ENCODE measurements at regions not wholly inside any gene's neighbourhood (a gene's known extent, or its start where the extent isn't known, plus 50 kb on each side); places are given as distances from the start of the nearest gene placed in this dataset.

DNA sequence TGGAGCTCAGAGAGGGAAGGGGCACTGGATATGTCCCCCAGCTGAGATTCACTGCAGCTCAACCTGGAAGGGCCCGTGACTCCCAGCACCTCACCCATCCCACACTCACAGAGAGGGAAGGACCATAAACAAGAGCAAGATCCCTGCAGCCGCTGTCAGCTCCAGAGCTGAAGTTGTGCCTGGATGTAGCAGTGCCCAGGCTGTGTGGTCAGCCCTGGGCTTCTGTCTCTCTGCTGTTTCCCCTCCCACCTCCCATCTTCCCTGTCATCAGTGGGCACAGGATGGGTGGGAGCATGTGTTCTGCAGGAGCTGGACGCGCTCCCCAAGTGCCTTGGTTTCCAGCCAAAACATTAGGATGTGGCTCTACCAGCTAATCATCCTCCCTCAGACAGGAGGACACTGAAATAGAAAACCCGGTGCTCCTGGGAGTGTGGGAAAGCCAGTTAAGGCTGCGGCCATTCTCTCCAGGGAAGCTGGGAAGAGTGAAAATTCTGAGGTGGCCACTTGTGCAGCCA, 282.7 kb downstream of the NPHP4 start:
- H3K4me1 Mint-ChIP-seq (ENCODE audit: low read depth), result no peaks in the 10 kb centered on the region
- POLR2A ChIA-PET, result no interaction called here
- no peak for DNase-seq
- no peaks in the 10 kb centered on the region for H3K9me3 Mint-ChIP-seq
- CTCF ChIA-PET, result interaction anchor here (0.9 kb wide), 1 partner anchor 199 kb away, joined by 3 read pairs; no protein-coding TSS in a partner anchor
- H3K4me3 Mint-ChIP-seq, result no peak overlapping the region
- no peaks in the 10 kb centered on the region for H3K36me3 Mint-ChIP-seq
- no peak overlapping the region for H3K27ac Mint-ChIP-seq
- H3K27me3 Mint-ChIP-seq, result peaks cover 1% of the 10 kb centered on the region
- intact Hi-C loops (cut with micrococcal nuclease), result no loop called here

DNA sequence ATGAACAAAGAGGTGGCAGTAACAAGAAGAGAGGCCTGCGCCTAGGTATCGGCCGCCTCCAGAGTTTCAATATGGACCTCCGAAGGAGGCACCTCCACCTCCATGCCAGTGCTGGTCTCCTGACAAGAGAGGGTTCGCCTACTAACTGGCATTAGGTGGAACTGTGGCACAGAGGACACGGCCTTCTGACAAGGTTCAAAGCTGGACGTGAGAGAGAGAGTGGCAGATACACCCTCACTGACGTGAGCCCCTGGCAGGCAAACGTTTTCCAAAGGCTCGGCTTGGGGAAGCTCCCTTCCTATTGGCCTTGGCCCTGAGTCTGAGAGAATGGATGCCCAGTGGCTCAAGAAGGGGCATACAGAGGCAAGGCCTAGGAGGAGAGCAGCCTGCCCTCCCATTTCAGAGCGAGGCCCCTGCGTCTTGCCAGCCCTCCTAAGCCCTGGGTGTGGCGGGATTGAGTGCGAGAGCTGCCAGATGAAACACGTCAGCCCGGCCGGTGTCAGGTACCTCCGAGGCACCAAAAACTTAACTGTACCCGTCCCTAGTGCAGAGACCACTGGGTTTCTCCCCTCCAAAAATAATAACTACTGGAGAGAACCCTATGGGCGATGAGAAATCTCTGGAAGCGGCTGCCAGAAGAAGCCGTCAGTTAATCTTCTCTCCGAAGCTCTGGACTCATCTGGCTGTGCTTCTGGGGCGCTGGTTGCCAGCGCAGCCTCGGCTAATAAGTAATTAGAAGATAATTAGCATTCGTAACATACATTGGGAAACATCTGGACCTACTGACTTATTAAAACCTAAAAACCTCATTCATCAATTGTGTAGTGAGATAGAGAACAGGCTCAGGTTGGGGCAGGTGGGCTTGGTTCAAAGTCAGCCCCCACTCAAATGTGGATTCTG, 283.6 kb downstream of the NPHP4 start:
- Mint-ChIP-seq H3K4me3 (no peak overlapping the region), H3K4me1 (ENCODE audit: low read depth) (no peaks in the 10 kb centered on the region), H3K36me3 (no peaks in the 10 kb centered on the region), H3K27me3 (peaks cover 1% of the 10 kb centered on the region), H3K9me3 (no peaks in the 10 kb centered on the region), H3K27ac (no peak overlapping the region)
- intact Hi-C loops (cut with micrococcal nuclease), result no loop called here
- CTCF ChIA-PET, result interaction anchor here (0.9 kb wide), 1 partner anchor 198 kb away, joined by 3 read pairs; no protein-coding TSS in a partner anchor
- no peak for DNase-seq
- POLR2A ChIA-PET, result no interaction called here

DNA sequence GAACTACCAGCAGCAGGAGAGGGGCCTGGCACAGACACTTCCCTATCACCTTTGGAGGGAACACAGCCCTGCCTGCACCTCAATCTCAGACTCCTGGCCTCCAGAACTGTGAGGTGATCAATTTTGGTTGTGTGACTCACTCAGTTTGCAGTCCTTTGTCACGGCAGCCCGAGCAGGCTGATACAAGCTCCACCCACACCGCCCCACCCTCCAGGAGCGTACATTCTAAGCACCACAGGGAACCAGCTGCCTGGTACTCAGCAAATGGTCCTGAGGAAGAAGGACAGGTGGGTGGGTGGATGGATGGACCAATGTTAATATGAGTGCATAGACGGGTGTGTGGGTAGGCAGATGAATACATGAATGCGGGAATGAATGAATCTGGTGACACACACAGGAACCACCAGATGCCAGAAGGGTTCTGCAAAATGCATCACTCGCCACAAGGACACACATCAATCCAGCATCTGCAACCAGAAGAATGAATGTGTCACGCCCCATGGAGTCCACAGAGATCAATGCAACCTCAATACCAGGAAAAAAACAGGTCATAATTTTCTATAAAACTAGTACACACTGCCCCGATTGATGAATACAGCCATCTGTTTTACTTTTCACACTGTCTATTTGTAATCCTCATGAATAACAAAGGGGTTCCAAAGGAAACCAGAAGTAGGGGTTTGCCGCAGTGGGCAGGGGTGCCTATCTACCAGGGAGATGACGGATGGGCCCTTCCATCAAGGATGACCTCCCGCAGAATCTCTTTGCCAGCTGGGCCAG, 284.5 kb downstream of the NPHP4 start:
- CTCF ChIA-PET, result no interaction called here
- Mint-ChIP-seq H3K27me3 (peaks cover 1% of the 10 kb centered on the region), H3K27ac (no peak overlapping the region), H3K4me1 (ENCODE audit: low read depth) (no peaks in the 10 kb centered on the region), H3K4me3 (no peak overlapping the region), H3K36me3 (no peaks in the 10 kb centered on the region), H3K9me3 (no peaks in the 10 kb centered on the region)
- POLR2A ChIA-PET, result no interaction called here
- DNase-seq, result no peak
- intact Hi-C loops (cut with micrococcal nuclease), result no loop called here

DNA sequence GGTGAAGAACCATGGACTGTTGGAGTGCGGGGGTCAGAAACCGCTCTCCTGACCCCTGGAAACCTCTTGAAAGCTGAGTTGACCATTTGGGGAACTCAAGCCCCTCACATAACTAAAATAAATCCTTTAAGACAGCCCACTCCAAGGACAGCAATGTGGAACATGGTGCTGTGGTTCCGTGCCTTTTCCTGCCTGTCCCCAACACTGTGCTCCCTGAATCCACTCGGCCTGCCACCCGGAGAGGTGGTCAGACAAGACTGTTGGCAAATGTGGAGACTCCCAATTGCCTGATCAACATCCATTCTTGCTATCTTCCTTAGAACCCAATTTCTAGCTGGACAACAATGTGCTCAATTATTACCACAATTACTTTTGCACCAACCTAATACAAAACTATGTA, 286.0 kb downstream of the NPHP4 start:
- Mint-ChIP-seq H3K27ac (no peak overlapping the region), H3K9me3 (no peaks in the 10 kb centered on the region), H3K36me3 (no peaks in the 10 kb centered on the region), H3K4me3 (no peak overlapping the region), H3K27me3 (peaks cover 1% of the 10 kb centered on the region), H3K4me1 (ENCODE audit: low read depth) (no peaks in the 10 kb centered on the region)
- ChIA-PET POLR2A (no interaction called here), CTCF (interaction anchor here (0.8 kb wide), 1 partner anchor 194 kb away, joined by 3 read pairs; no protein-coding TSS in a partner anchor)
- intact Hi-C loops (cut with micrococcal nuclease), result no loop called here
- DNase-seq, result no peak

DNA sequence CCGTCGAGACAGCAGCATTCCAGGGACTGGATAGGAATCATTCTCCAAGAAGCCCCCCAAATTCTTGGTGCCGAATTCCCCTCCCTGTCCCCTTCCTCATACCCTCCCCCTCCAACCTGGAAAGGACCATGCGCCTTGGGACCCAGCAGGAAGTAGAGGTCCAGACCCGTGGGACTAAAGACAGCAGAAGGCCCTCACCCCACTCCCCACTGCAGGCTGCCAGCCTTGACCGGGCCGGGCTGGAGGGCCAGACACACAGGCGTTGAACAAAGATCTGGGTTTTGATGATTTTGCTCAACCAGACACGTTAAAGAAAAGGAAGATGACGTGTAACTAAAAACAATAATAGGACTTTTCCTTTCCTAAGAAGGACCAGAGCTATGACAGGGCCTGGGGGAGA, 286.5 kb downstream of the NPHP4 start:
- peaks cover 1% of the 10 kb centered on the region for H3K27me3 Mint-ChIP-seq
- POLR2A ChIA-PET, result no interaction called here
- H3K4me1 Mint-ChIP-seq (ENCODE audit: low read depth), result no peaks in the 10 kb centered on the region
- CTCF ChIA-PET, result no interaction called here
- no peaks in the 10 kb centered on the region for H3K9me3 Mint-ChIP-seq
- DNase-seq, result no peak
- H3K36me3 Mint-ChIP-seq, result no peaks in the 10 kb centered on the region
- no peak overlapping the region for H3K27ac Mint-ChIP-seq
- H3K4me3 Mint-ChIP-seq, result no peak overlapping the region
- intact Hi-C loops (cut with micrococcal nuclease), result no loop called here

- Mint-ChIP-seq H3K4me1 (ENCODE audit: low read depth) (no peaks in the 10 kb centered on the region), H3K4me3 (no peak overlapping the region), H3K36me3 (no peaks in the 10 kb centered on the region), H3K27me3 (peaks cover 1% of the 10 kb centered on the region), H3K9me3 (no peaks in the 10 kb centered on the region), H3K27ac (no peak overlapping the region)
- intact Hi-C loops (cut with micrococcal nuclease), result no loop called here
- DNase-seq, result no peak
- POLR2A ChIA-PET, result no interaction called here
- CTCF ChIA-PET, result no interaction called here
Observed at GRCh38 chr1:5704561-5705514, 287.4 kb downstream of the NPHP4 start.

GRCh38 chr1:5701642-5702041, 290.6 kb downstream of the NPHP4 start:
- H3K36me3 Mint-ChIP-seq, result no peaks in the 10 kb centered on the region
- ChIA-PET CTCF (no interaction called here), POLR2A (no interaction called here)
- no peak overlapping the region for H3K4me3 Mint-ChIP-seq
- H3K27me3 Mint-ChIP-seq, result peaks cover 3% of the 10 kb centered on the region
- H3K27ac Mint-ChIP-seq, result no peak overlapping the region
- DNase-seq, result no peak
- no peaks in the 10 kb centered on the region for H3K4me1 Mint-ChIP-seq (ENCODE audit: low read depth)
- H3K9me3 Mint-ChIP-seq, result no peaks in the 10 kb centered on the region
- intact Hi-C loops (cut with micrococcal nuclease), result no loop called here

DNA sequence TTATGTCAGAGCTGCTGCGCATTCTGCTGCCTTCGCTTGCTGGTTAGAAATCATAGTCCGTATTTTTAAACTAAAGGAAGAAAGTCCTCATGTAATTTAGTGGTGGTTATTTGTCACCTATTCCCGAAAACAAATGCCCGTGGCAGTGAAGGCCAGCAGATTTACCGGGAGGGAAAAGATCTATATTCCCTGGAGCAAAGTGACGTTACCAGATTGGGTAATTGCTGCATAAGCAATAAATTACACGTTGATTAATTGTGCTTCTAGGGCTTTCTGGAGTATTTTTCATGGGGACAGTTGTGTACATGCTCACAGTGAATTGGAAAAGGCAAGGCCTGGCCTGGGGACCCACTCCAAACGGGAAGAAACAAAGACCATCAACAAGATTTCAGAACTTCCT, 298.7 kb downstream of the NPHP4 start:
- intact Hi-C loops (cut with micrococcal nuclease), result no loop called here
- Mint-ChIP-seq H3K4me1 (ENCODE audit: low read depth) (no peaks in the 10 kb centered on the region), H3K36me3 (no peaks in the 10 kb centered on the region), H3K4me3 (no peak overlapping the region), H3K9me3 (no peaks in the 10 kb centered on the region), H3K27ac (no peak overlapping the region), H3K27me3 (peaks cover 8% of the 10 kb centered on the region)
- ChIA-PET CTCF (no interaction called here), POLR2A (no interaction called here)
- no peak for DNase-seq

- ChIA-PET POLR2A (no interaction called here), CTCF (no interaction called here)
- Mint-ChIP-seq H3K9me3 (no peaks in the 10 kb centered on the region), H3K27ac (no peak overlapping the region), H3K36me3 (no peaks in the 10 kb centered on the region), H3K4me1 (ENCODE audit: low read depth) (no peaks in the 10 kb centered on the region), H3K4me3 (no peak overlapping the region), H3K27me3 (peaks cover 9% of the 10 kb centered on the region)
- intact Hi-C loops (cut with micrococcal nuclease), result no loop called here
- no peak for DNase-seq
Observed at GRCh38 chr1:5692664-5693063, 299.6 kb downstream of the NPHP4 start.

- Mint-ChIP-seq H3K4me1 (ENCODE audit: low read depth) (no peaks in the 10 kb centered on the region), H3K27me3 (peaks cover 9% of the 10 kb centered on the region), H3K36me3 (no peaks in the 10 kb centered on the region), H3K4me3 (no peak overlapping the region), H3K27ac (no peak overlapping the region), H3K9me3 (no peaks in the 10 kb centered on the region)
- no peak for DNase-seq
- CTCF ChIA-PET, result no interaction called here
- POLR2A ChIA-PET, result no interaction called here
- intact Hi-C loops (cut with micrococcal nuclease), result no loop called here
Observed at GRCh38 chr1:5691795-5692509, 300.3 kb downstream of the NPHP4 start.

DNA sequence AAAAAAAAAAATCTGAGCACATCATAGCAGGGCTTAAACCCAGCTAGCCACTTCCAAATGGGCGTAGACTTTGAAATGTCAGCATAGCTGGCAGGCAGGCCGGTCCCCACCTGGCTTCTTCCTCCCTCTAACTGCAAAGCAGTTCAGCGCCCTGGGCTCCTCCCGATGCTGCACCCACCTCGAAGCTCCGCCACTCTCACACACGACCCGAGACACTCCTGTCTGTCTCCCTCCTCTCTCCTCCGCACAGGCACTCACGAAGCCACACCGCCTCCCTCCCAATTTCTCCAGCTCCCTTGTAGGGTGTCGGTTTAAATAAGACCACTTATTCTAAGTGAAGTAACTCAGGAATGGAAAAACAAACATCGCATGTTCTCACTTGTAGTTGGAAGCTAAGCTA, 301.3 kb downstream of the NPHP4 start:
- DNase-seq, result no peak
- Mint-ChIP-seq H3K4me3 (no peak overlapping the region), H3K27me3 (peaks cover 9% of the 10 kb centered on the region), H3K4me1 (ENCODE audit: low read depth) (no peaks in the 10 kb centered on the region), H3K27ac (no peak overlapping the region), H3K36me3 (no peaks in the 10 kb centered on the region), H3K9me3 (no peaks in the 10 kb centered on the region)
- ChIA-PET CTCF (no interaction called here), POLR2A (no interaction called here)
- intact Hi-C loops (cut with micrococcal nuclease), result no loop called here
